ENCODE measurements at regions not wholly inside any gene's neighbourhood (a gene's known extent, or its start where the extent isn't known, plus 50 kb on each side); places are given as distances from the start of the nearest gene placed in this dataset.

DNA sequence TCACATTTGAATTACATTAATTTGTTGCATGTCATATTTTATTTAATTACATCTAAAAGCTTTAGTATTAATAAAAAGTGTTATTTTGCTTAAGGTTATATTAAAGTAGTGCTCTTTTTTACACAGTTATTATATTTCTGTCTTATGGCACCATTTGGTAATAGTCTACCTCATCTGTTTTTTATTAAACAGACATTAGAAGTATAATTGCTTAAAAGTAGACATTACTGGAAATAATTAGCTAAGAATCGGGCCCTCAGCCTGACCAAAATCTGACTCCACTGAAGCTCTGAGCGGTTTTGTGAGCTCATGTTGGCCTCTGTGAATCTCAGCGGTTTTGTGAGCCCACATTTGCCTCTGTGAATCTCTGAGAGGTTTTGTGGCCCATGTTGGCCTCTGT, 102.5 kb upstream of the SNTG2 start:
- no peak overlapping the region for H2AFZ ChIP-seq (ENCODE audit: low read length)
- no peaks in the 10 kb centered on the region for H3K9me3 ChIP-seq (ENCODE audit: low read length)
- intact Hi-C loops (cut with micrococcal nuclease; ENCODE audit: unreplicated experiment) (no loop called here), in situ Hi-C loops (cut with HindIII; ENCODE audit: extremely low pct_ligation_motif_present, low pct_unique_long_range_greater_than_20kb) (no loop called here)
- H3K4me3 ChIP-seq (replicated peaks in 1 of 3; ENCODE audit: insufficient read depth in 1 of 3, low read depth in 2 of 3, low read length in 3 of 3) = no peak overlapping the region
- no peaks in the 10 kb centered on the region for H3K79me2 ChIP-seq (ENCODE audit: insufficient read depth, low read length)
- BruUV-seq (replicated peaks) = no TSS peak
- no peak for FAIRE-seq
- ChIA-PET CTCF (ENCODE audit: low intra/inter-chr PET ratio, low total read pairs) (no interaction called here), POLR2A (no interaction called here)
- H3K4me2 ChIP-seq (ENCODE audit: low read depth, low read length) = no peak overlapping the region
- H3K4me1 ChIP-seq (ENCODE audit: insufficient read depth, low read length) = no peaks in the 10 kb centered on the region
- H3K9ac ChIP-seq (ENCODE audit: insufficient read depth, low read depth, low read length) = no peak overlapping the region
- no peak for ATAC-seq
- H3K27me3 ChIP-seq (ENCODE audit: control insufficient read depth in 1 of 2, insufficient read depth in 2 of 2, low read length in 2 of 2) = peaks cover 3 to 29% of the 10 kb centered on the region in 2 experiments; a peak in 3 of 5 replicates
- no peaks in the 10 kb centered on the region for H3K36me3 ChIP-seq (replicated peaks in 1 of 2; ENCODE audit: control insufficient read depth in 1 of 2, insufficient read depth in 2 of 2, low read length in 2 of 2)
- H4K20me1 ChIP-seq (ENCODE audit: insufficient read depth, low read length) = no peaks in the 10 kb centered on the region
- WGBS (ENCODE audit: low lambda C conversion rate) = 8% methylated on average over 3 of the region's 3 CpGs
- H3K27ac ChIP-seq (ENCODE audit: extremely low read length, insufficient read depth, low read length) = no peak overlapping the region
- no peak for DNase-seq (ENCODE audit: low spot score)
- TF ChIP-seq CCAR2 (optimal IDR thresholded peaks at IDR 0.05; ENCODE audit: low read depth, low read length) = no peak
- TF ChIP-seq, protein P1, sequence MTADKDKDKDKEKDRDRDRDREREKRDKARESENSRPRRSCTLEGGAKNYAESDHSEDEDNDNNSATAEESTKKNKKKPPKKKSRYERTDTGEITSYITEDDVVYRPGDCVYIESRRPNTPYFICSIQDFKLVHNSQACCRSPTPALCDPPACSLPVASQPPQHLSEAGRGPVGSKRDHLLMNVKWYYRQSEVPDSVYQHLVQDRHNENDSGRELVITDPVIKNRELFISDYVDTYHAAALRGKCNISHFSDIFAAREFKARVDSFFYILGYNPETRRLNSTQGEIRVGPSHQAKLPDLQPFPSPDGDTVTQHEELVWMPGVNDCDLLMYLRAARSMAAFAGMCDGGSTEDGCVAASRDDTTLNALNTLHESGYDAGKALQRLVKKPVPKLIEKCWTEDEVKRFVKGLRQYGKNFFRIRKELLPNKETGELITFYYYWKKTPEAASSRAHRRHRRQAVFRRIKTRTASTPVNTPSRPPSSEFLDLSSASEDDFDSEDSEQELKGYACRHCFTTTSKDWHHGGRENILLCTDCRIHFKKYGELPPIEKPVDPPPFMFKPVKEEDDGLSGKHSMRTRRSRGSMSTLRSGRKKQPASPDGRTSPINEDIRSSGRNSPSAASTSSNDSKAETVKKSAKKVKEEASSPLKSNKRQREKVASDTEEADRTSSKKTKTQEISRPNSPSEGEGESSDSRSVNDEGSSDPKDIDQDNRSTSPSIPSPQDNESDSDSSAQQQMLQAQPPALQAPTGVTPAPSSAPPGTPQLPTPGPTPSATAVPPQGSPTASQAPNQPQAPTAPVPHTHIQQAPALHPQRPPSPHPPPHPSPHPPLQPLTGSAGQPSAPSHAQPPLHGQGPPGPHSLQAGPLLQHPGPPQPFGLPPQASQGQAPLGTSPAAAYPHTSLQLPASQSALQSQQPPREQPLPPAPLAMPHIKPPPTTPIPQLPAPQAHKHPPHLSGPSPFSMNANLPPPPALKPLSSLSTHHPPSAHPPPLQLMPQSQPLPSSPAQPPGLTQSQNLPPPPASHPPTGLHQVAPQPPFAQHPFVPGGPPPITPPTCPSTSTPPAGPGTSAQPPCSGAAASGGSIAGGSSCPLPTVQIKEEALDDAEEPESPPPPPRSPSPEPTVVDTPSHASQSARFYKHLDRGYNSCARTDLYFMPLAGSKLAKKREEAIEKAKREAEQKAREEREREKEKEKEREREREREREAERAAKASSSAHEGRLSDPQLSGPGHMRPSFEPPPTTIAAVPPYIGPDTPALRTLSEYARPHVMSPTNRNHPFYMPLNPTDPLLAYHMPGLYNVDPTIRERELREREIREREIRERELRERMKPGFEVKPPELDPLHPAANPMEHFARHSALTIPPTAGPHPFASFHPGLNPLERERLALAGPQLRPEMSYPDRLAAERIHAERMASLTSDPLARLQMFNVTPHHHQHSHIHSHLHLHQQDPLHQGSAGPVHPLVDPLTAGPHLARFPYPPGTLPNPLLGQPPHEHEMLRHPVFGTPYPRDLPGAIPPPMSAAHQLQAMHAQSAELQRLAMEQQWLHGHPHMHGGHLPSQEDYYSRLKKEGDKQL (CRISPR knock-in tag; IDR thresholded peaks at IDR 0.05; ENCODE audit: low read depth) = no peak
- no peak for TF ChIP-seq ZNF460 (CRISPR knock-in tag; IDR thresholded peaks at IDR 0.05; ENCODE audit: borderline replicate concordance)
- TF ChIP-seq, protein P2, sequence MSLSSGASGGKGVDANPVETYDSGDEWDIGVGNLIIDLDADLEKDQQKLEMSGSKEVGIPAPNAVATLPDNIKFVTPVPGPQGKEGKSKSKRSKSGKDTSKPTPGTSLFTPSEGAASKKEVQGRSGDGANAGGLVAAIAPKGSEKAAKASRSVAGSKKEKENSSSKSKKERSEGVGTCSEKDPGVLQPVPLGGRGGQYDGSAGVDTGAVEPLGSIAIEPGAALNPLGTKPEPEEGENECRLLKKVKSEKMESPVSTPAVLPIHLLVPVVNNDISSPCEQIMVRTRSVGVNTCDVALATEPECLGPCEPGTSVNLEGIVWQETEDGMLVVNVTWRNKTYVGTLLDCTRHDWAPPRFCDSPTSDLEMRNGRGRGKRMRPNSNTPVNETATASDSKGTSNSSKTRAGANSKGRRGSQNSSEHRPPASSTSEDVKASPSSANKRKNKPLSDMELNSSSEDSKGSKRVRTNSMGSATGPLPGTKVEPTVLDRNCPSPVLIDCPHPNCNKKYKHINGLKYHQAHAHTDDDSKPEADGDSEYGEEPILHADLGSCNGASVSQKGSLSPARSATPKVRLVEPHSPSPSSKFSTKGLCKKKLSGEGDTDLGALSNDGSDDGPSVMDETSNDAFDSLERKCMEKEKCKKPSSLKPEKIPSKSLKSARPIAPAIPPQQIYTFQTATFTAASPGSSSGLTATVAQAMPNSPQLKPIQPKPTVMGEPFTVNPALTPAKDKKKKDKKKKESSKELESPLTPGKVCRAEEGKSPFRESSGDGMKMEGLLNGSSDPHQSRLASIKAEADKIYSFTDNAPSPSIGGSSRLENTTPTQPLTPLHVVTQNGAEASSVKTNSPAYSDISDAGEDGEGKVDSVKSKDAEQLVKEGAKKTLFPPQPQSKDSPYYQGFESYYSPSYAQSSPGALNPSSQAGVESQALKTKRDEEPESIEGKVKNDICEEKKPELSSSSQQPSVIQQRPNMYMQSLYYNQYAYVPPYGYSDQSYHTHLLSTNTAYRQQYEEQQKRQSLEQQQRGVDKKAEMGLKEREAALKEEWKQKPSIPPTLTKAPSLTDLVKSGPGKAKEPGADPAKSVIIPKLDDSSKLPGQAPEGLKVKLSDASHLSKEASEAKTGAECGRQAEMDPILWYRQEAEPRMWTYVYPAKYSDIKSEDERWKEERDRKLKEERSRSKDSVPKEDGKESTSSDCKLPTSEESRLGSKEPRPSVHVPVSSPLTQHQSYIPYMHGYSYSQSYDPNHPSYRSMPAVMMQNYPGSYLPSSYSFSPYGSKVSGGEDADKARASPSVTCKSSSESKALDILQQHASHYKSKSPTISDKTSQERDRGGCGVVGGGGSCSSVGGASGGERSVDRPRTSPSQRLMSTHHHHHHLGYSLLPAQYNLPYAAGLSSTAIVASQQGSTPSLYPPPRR (CRISPR knock-in tag; IDR thresholded peaks at IDR 0.05; ENCODE audit: borderline replicate concordance) = no peak
- no peak for TF ChIP-seq ZNF713 (CRISPR knock-in tag; IDR thresholded peaks at IDR 0.05)
- no peak for TF ChIP-seq ZNF672 (CRISPR knock-in tag; IDR thresholded peaks at IDR 0.05)
- TF ChIP-seq SCMH1 (CRISPR knock-in tag; IDR thresholded peaks at IDR 0.05; ENCODE audit: borderline replicate concordance) = no peak
- no peak for TF ChIP-seq ZFP62 (CRISPR knock-in tag; IDR thresholded peaks at IDR 0.05)
- TF ChIP-seq, protein P3, sequence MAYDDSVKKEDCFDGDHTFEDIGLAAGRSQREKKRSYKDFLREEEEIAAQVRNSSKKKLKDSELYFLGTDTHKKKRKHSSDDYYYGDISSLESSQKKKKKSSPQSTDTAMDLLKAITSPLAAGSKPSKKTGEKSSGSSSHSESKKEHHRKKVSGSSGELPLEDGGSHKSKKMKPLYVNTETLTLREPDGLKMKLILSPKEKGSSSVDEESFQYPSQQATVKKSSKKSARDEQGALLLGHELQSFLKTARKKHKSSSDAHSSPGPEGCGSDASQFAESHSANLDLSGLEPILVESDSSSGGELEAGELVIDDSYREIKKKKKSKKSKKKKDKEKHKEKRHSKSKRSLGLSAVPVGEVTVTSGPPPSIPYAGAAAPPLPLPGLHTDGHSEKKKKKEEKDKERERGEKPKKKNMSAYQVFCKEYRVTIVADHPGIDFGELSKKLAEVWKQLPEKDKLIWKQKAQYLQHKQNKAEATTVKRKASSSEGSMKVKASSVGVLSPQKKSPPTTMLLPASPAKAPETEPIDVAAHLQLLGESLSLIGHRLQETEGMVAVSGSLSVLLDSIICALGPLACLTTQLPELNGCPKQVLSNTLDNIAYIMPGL (CRISPR knock-in tag; IDR thresholded peaks at IDR 0.05; ENCODE audit: borderline replicate concordance in 1 of 2, low read depth in 1 of 2) = no peak
- TF ChIP-seq NR1H2 (CRISPR knock-in tag; IDR thresholded peaks at IDR 0.05; ENCODE audit: borderline replicate concordance, low read depth) = no peak
- TF ChIP-seq ZNF563 (CRISPR knock-in tag; IDR thresholded peaks at IDR 0.05) = no peak
